ENCODE measurements at regions not wholly inside any gene's neighbourhood (a gene's known extent, or its start where the extent isn't known, plus 50 kb on each side); places are given as distances from the start of the nearest gene placed in this dataset.

DNA sequence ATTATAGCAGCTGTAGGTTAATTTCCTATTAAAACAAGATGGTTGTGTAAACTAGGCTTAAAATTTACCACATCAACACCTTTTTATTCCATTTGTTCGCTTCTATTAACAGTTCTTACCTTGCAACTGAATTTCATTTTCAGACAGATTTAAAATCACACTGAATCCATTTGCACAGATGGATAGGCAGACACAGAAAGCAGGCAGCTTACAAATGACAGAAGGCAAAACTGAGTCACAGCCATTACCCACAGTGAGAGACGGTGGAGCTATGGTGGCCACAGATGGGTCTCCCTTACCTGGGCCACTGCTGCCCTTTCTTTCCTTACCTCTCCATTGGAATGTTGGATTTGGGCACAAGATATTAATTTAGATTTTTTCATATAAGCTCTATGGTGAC, 1567.8 kb upstream of the SLC10A2 start:
- no peak for DNase-seq
- peaks cover 4% of the 10 kb centered on the region for H3K4me1 Mint-ChIP-seq
- Histone ChIP-seq H3K27me3 (ENCODE audit: control insufficient read depth, insufficient read depth, low read length, poor library complexity, severe bottlenecking) (no peaks in the 10 kb centered on the region), H3K4me1 (ENCODE audit: control insufficient read depth, insufficient read depth, low read length) (no peaks in the 10 kb centered on the region), H3K36me3 (ENCODE audit: control insufficient read depth, insufficient read depth, low read length) (no peaks in the 10 kb centered on the region), H3K9me3 (ENCODE audit: control insufficient read depth, low read length) (no peaks in the 10 kb centered on the region), H3K27ac (ENCODE audit: low read depth, low read length) (no peak overlapping the region), H3K9ac (ENCODE audit: extremely low read depth, low read length, poor library complexity, severe bottlenecking) (no peak overlapping the region), H3K4me3 (ENCODE audit: low read length) (no peak overlapping the region)
- H3K27ac Mint-ChIP-seq = no peak overlapping the region
- H3K27me3 Mint-ChIP-seq (ENCODE audit: insufficient read depth) = no peaks in the 10 kb centered on the region
- 100% methylated on average over 1 to 2 of the region's 2 CpGs for WGBS, 2 experiments (ENCODE audit: insufficient coverage in 1 of 2, insufficient read length in 1 of 2)
- TF ChIP-seq, protein P1, sequence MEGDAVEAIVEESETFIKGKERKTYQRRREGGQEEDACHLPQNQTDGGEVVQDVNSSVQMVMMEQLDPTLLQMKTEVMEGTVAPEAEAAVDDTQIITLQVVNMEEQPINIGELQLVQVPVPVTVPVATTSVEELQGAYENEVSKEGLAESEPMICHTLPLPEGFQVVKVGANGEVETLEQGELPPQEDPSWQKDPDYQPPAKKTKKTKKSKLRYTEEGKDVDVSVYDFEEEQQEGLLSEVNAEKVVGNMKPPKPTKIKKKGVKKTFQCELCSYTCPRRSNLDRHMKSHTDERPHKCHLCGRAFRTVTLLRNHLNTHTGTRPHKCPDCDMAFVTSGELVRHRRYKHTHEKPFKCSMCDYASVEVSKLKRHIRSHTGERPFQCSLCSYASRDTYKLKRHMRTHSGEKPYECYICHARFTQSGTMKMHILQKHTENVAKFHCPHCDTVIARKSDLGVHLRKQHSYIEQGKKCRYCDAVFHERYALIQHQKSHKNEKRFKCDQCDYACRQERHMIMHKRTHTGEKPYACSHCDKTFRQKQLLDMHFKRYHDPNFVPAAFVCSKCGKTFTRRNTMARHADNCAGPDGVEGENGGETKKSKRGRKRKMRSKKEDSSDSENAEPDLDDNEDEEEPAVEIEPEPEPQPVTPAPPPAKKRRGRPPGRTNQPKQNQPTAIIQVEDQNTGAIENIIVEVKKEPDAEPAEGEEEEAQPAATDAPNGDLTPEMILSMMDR (conservative IDR thresholded peaks at IDR 0.05) = no peak
- no peaks in the 10 kb centered on the region for H3K9me3 Mint-ChIP-seq
- no peaks in the 10 kb centered on the region for H3K36me3 Mint-ChIP-seq (ENCODE audit: low read depth)
- no peak overlapping the region for H3K4me3 Mint-ChIP-seq

DNA sequence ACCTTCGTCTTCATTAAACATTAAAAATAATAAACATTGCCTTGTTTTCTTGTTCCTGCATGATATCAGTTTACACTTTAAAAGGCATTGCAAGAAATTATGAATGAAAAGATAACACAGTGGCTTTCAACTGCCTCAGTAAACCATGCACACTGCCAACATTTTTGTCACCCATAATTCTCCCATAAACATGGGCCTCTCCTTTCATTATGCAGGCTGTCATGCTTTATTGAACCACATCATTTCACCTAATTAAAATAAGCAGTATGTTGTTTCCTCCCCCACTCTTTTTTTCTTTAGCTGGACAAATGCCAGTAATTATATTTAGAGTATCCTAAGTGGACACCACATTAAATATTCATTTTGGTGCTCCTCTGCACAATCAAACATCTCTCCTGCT, 1566.5 kb upstream of the SLC10A2 start:
- TF ChIP-seq, protein P1 (conservative IDR thresholded peaks at IDR 0.05) = no peak
- Mint-ChIP-seq H3K9me3 (no peaks in the 10 kb centered on the region), H3K36me3 (ENCODE audit: low read depth) (no peaks in the 10 kb centered on the region), H3K27ac (no peak overlapping the region), H3K4me1 (peaks cover 4% of the 10 kb centered on the region), H3K27me3 (ENCODE audit: insufficient read depth) (no peaks in the 10 kb centered on the region), H3K4me3 (no peak overlapping the region)
- Histone ChIP-seq H3K27me3 (ENCODE audit: control insufficient read depth, insufficient read depth, low read length, poor library complexity, severe bottlenecking) (no peaks in the 10 kb centered on the region), H3K4me3 (ENCODE audit: low read length) (no peak overlapping the region), H3K36me3 (ENCODE audit: control insufficient read depth, insufficient read depth, low read length) (no peaks in the 10 kb centered on the region), H3K4me1 (ENCODE audit: control insufficient read depth, insufficient read depth, low read length) (no peaks in the 10 kb centered on the region), H3K9ac (ENCODE audit: extremely low read depth, low read length, poor library complexity, severe bottlenecking) (no peak overlapping the region), H3K9me3 (ENCODE audit: control insufficient read depth, low read length) (no peaks in the 10 kb centered on the region), H3K27ac (ENCODE audit: low read depth, low read length) (no peak overlapping the region)
- DNase-seq = no peak
- WGBS, 2 experiments (ENCODE audit: insufficient coverage in 1 of 2, insufficient read length in 1 of 2) = 100% methylated on average over 1 of the region's 1 CpG; no CpG with 5 or more reads in 1 of the 2 experiments

DNA sequence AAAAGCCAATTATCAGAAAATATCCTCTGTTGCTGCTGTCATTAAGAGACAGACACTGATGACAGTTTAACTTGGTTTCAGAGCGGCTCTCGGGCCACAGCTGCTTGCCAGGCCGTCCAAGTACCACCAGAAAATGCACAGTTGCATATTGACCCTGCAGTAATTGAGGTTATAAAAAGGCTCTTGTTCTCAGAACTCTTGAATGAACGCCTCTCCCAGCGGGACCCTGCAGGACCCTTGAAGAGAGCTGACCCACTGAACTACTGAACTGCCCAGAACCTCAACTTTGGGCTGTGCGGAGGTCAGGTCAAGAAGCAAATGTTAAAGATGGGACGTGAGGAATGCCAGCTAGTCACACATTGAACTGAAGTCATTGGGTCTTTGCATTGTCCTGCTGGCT, 1559.0 kb upstream of the SLC10A2 start:
- TF ChIP-seq, protein P1 (conservative IDR thresholded peaks at IDR 0.05) = no peak
- Histone ChIP-seq H3K9me3 (ENCODE audit: control insufficient read depth, low read length) (no peaks in the 10 kb centered on the region), H3K4me3 (ENCODE audit: low read length) (no peak overlapping the region), H3K27me3 (ENCODE audit: control insufficient read depth, insufficient read depth, low read length, poor library complexity, severe bottlenecking) (no peaks in the 10 kb centered on the region), H3K4me1 (ENCODE audit: control insufficient read depth, insufficient read depth, low read length) (no peaks in the 10 kb centered on the region), H3K9ac (ENCODE audit: extremely low read depth, low read length, poor library complexity, severe bottlenecking) (no peak overlapping the region), H3K36me3 (ENCODE audit: control insufficient read depth, insufficient read depth, low read length) (no peaks in the 10 kb centered on the region), H3K27ac (ENCODE audit: low read depth, low read length) (peak overlapping the region; percentile 46)
- no peak overlapping the region for H3K27ac Mint-ChIP-seq
- H3K9me3 Mint-ChIP-seq = no peaks in the 10 kb centered on the region
- no peak for DNase-seq
- H3K27me3 Mint-ChIP-seq (ENCODE audit: insufficient read depth) = no peaks in the 10 kb centered on the region
- no peak overlapping the region for H3K4me3 Mint-ChIP-seq
- no peaks in the 10 kb centered on the region for H3K36me3 Mint-ChIP-seq (ENCODE audit: low read depth)
- no peaks in the 10 kb centered on the region for H3K4me1 Mint-ChIP-seq
- 72 to 90% methylated on average over 7 of the region's 7 CpGs for WGBS, 2 experiments (ENCODE audit: insufficient coverage in 1 of 2, insufficient read length in 1 of 2)

All from endodermal cell (in vitro differentiated cells).